ENCODE measurements at regions not wholly inside any gene's neighbourhood (a gene's known extent, or its start where the extent isn't known, plus 50 kb on each side); places are given as distances from the start of the nearest gene placed in this dataset.

GRCh38 chr11:10396771-10397170 is 58.3 kb upstream of the AMPD3 start:
- intact Hi-C loops (cut with micrococcal nuclease; ENCODE audit: unreplicated experiment): no loop called here
- H3K9me3 Mint-ChIP-seq (ENCODE audit: low read depth, unreplicated experiment): no peaks in the 10 kb centered on the region
- H3K36me3 Mint-ChIP-seq (ENCODE audit: insufficient read depth, unreplicated experiment): no peaks in the 10 kb centered on the region
- no peak for TF ChIP-seq CTCF (IDR thresholded peaks at IDR 0.05; ENCODE audit: unreplicated experiment)
- peaks cover 63% of the 10 kb centered on the region for H3K27me3 Mint-ChIP-seq (ENCODE audit: unreplicated experiment)
- CTCF ChIA-PET: no interaction called here
- peaks cover 18% of the 10 kb centered on the region for H3K4me1 Mint-ChIP-seq (ENCODE audit: low read depth, unreplicated experiment)
- H3K4me3 Mint-ChIP-seq (ENCODE audit: low read depth, unreplicated experiment): no peak overlapping the region
- BruUV-seq (replicated peaks): no TSS peak
- H3K27ac Mint-ChIP-seq (ENCODE audit: unreplicated experiment): no peak overlapping the region
- DNase-seq: no peak

GRCh38 chr11:10397226-10397987 is 57.7 kb upstream of the AMPD3 start:
- Mint-ChIP-seq H3K9me3 (ENCODE audit: low read depth, unreplicated experiment) (no peaks in the 10 kb centered on the region), H3K36me3 (ENCODE audit: insufficient read depth, unreplicated experiment) (no peaks in the 10 kb centered on the region), H3K27me3 (ENCODE audit: unreplicated experiment) (peaks cover 63% of the 10 kb centered on the region), H3K4me3 (ENCODE audit: low read depth, unreplicated experiment) (no peak overlapping the region), H3K27ac (ENCODE audit: unreplicated experiment) (no peak overlapping the region), H3K4me1 (ENCODE audit: low read depth, unreplicated experiment) (peaks cover 18% of the 10 kb centered on the region)
- CTCF ChIA-PET: no interaction called here
- no peak for DNase-seq
- no peak for TF ChIP-seq CTCF (IDR thresholded peaks at IDR 0.05; ENCODE audit: unreplicated experiment)
- BruUV-seq (replicated peaks): no TSS peak
- intact Hi-C loops (cut with micrococcal nuclease; ENCODE audit: unreplicated experiment): no loop called here

DNA sequence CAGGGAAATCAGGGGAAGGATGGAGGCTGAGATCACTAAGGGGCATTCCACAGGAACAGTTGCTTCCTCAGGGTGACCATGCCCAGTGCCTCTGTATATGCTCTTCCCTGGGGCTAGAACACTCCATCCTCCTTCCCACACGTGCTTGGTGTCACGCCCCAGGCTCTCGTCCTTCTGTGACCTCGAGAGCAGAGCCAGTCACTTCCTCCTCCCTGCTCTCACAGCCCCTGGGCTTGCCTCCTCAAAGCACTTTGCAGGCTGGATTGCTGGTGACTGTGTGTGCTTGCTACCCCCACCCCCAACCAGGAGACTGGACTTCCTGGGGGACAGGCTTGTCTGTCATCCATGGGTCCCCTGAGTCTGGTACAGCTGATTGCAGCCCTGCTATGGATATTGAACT is 56.5 kb upstream of the AMPD3 start:
- TF ChIP-seq CTCF (IDR thresholded peaks at IDR 0.05; ENCODE audit: unreplicated experiment): no peak
- Mint-ChIP-seq H3K4me3 (ENCODE audit: low read depth, unreplicated experiment) (no peak overlapping the region), H3K9me3 (ENCODE audit: low read depth, unreplicated experiment) (no peaks in the 10 kb centered on the region), H3K4me1 (ENCODE audit: low read depth, unreplicated experiment) (peaks cover 18% of the 10 kb centered on the region), H3K27ac (ENCODE audit: unreplicated experiment) (no peak overlapping the region), H3K36me3 (ENCODE audit: insufficient read depth, unreplicated experiment) (no peaks in the 10 kb centered on the region), H3K27me3 (ENCODE audit: unreplicated experiment) (peaks cover 53% of the 10 kb centered on the region)
- CTCF ChIA-PET: no interaction called here
- intact Hi-C loops (cut with micrococcal nuclease; ENCODE audit: unreplicated experiment): no loop called here
- DNase-seq: no peak
- no TSS peak for BruUV-seq (replicated peaks)

- Mint-ChIP-seq H3K27ac (ENCODE audit: unreplicated experiment) (no peak overlapping the region), H3K36me3 (ENCODE audit: insufficient read depth, unreplicated experiment) (no peaks in the 10 kb centered on the region), H3K27me3 (ENCODE audit: unreplicated experiment) (peaks cover 38% of the 10 kb centered on the region), H3K4me3 (ENCODE audit: low read depth, unreplicated experiment) (no peak overlapping the region), H3K9me3 (ENCODE audit: low read depth, unreplicated experiment) (no peaks in the 10 kb centered on the region), H3K4me1 (ENCODE audit: low read depth, unreplicated experiment) (peaks cover 8% of the 10 kb centered on the region)
- no TSS peak for BruUV-seq (replicated peaks)
- intact Hi-C loops (cut with micrococcal nuclease; ENCODE audit: unreplicated experiment): no loop called here
- CTCF ChIA-PET: interaction anchor here (1.2 kb wide), 1 partner anchor 13 kb away, joined by 3 read pairs; no protein-coding TSS in a partner anchor
- TF ChIP-seq CTCF (IDR thresholded peaks at IDR 0.05; ENCODE audit: unreplicated experiment): no peak
- no peak for DNase-seq
These were observed 54.2 kb upstream of the AMPD3 start for GRCh38 chr11:10400856-10401255.

All from Calu3 (cell line).